ELR (cell line): ENCODE measurements at regions not wholly inside any gene's neighbourhood (a gene's known extent, or its start where the extent isn't known, plus 50 kb on each side); places are given as distances from the start of the nearest gene placed in this dataset.
A peak's percentile ranks its signal among the peaks of the same experiment; 100 is the strongest.

ENCODE experiments used
- DNase-seq: peaks from one replicate; pipeline ENCODE4 v3.0.0-alpha.2; 2015; ENCODE audit warnings: low read depth

DNA sequence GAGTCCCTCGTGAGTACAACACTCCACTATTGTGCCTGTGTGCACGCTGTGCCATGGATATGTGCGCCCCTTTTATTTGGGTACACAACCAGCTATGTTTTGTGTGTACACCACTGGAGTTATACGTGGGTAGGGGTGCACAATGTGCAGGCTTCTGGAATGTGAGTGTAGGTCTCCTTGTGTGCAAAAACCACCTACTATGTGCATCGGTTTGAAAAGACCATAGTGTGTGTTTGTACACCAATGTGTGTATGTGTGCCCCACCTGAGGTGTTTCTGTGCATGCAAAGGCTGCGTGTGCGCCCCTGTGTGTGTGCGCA is 86.4 kb upstream of the ALDH1L1 start:
- no peak for DNase-seq

DNA sequence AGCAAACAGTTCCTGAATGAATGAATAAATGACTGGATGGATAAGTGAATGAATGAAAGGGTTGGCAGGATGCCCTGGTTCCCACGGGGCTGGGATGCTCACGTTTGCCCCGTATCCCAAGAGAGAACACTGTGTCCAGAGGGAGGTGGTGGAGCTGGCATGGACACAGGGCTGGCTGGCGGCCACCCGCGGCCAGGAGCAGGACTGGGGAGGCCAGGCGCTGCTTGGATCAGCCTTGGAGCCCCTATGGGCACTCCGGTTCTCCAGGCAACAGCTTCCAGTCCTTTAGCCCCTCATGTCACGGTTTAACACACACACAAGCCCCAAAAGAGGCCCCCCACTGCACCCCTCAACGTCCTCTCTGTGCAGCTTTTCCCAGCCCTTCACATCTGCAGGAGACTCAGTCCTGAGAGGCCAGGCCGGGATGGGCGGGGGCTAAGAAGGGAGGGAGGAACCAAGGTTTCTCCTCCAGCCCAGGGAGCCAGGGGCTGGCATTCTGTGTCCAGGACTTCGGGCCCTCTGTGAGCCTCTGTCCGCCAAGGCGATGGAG is 86.0 kb upstream of the ALDH1L1 start:
- peak; percentile 8 for DNase-seq

DNA sequence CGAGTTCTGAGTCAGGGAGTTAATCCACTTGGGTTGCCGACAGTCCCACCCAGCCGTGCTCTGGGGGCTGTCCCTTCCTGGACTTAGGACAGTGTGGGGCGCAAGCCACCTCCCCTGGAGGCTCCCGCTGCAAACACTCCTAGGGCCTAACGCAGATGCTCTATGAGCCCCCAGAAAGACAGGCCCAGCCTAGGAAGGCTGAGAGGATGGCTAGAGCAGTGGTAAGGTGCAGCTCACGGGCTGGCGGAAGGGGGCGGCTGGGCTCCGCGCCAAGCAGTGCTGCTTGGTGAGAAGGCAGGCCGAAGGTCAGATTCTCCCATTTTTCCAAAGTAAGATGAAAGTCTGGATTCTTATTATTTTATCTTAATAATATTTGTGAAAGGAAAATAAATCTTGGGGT is 84.6 kb upstream of the ALDH1L1 start:
- DNase-seq, result no peak

DNA sequence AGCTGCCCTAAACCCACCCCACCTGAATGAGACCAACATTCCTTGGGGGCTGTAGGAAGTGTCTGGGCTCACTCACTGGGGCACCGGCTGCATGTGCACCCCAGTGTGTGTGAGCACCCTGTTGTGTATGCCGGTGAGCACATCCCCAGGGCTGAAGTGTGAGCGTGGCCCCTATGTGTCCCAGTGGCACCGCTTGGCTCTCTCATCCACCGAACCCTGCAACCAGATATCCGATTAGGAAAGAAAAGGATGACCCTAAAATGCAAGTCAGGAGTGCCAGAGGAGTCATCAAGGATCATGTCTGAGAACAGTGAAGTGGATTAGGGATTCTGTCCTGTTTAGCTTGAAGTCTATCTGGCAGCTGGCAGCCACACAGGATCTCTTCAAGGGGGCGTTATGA is 84.0 kb upstream of the ALDH1L1 start:
- no peak for DNase-seq

DNA sequence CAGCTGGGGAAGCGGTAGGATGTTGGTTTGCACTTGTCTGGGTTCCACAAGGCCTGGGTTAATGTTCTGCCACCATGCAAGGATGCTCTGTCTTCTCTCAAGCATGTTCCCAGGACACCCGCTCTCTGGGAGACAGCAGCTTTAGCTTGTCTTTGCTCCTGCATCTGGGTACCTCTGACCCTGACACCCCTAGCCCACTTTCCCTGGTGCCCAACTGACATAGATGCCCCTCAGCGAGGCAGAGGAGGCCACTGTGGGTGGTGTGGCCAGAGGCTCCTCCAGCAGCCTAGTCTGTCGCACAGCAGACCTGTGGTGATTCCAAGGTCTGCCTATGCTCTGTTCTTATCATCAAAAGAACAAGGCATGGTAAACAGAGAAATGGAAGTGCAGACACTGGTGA is 83.6 kb upstream of the ALDH1L1 start:
- no peak for DNase-seq

DNA sequence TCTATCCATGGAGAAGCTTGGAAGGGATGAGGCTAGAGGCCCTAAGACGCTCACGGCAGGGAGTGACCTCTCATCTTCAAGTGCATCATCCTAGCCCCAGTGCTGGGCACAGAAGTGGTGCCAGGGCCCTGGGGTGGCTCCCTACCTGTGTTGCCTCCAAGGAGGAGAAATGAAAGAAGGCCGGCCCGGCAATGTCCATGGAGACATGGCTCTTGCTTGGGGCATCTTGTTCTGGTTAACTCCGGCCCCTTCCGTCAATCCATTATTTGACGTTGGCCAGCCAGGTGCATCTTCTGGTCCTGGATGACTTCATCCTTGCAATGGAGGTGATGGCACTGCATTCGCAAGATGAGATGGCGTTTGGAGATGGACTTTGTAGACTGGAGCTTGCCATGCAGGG is 83.2 kb upstream of the ALDH1L1 start:
- no peak for DNase-seq

DNA sequence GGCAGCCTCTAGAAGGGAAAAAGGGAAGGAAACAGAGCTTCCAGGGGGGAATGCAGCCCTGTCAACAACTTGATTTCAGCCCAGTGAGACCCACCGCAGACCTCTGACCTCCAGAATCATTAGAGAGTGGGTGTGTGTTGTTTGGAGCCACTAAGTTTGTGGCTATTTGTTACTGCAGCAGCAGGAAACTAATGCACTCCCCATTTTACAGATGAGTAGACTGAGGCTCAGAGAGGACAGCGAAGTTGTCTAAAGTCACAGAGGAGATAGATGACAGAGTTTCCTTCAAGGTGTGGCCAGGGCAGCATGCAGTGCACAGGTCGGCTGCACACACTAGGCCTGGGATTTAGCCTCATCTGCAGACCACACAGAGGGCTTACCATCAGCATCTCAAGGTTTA is 81.8 kb upstream of the ALDH1L1 start:
- DNase-seq, result no peak

DNA sequence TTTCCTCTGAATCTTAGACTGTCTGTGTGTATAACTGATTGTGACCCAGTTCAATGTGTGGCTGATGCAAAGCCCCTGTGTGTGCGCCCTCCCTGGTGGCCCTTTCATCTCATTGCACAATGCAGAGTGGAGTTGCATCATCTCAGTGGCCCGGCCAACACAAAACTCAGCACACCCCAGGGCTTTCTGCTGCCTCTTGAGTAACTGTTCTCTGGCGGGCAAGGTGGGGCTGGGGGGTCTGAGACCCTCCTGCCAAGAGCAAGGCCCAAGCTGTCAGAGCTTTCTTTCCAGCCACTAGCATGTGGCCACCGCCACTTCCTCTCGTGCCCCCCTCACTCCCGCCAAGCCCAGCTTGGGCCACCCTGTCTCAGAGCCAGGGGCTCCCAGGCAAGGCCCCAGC is 80.7 kb upstream of the ALDH1L1 start:
- peak; percentile 30 for DNase-seq

DNA sequence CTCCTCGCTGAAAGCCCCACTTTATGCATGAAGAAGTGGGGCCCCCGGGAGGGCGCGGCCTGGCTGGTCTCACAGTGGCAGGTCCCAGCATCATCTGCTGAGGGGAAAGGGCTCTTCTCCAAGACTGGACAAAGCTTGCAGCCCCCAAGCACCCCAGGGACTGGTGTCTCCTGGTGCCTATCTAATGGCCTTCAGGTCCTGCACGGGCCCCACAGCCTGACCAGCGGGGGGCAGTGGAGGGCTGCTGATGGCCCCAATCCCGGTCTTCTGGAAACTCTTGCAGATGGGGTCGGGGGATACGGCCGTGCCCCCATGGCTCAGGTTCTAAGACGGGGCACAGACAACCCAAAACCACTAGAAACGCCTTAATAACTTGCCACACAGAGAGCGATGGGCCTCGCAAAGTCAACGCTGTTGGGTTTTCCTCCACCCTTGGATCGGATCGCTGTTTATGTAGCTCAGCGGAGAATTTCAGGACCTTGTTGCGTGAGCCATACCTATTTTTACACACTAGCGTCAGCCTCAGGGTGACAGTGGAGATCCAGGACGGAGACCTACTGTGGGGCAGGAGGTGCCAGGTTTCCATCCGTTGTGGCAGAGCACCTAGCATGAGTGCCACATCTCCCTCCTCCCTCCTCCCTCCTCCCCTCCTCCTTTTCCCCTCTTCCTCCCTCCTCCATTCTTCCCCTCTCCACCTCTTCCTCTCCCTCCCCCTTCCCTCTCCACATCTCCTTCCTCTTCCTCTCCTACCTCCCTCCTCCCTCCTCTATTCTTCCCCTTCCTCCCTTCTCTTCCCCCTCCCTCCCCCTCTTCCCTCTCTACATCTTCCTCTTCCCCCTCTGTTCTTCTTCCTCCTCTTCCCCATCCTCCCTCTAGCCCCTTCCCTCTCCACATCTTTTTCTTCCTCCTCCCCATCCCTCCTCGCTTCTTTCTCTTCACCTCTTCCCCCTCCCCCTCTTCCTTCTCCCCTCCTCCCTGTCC is 79.3 kb upstream of the ALDH1L1 start:
- peak; percentile 45 for DNase-seq

DNA sequence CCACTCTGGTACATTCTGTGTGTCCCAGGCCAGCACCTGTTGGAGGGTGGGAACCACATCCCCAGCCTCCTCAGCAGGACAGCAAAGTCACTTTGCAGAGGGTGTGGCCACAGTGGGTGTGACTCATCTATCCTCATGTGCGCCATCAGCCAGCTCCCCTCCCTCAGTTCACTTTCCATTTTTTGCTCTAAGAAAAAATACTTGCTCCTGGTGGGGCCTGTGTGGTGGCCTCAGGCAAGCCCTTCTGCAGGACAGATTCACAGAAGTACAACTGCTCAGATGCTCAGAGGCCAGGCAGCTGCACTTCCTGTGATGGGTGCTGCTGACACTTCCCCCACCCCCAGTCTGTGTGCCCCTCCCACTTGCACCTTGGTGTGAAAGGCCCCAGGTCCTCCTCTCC is 78.3 kb upstream of the ALDH1L1 start:
- peak; percentile 51 for DNase-seq

DNA sequence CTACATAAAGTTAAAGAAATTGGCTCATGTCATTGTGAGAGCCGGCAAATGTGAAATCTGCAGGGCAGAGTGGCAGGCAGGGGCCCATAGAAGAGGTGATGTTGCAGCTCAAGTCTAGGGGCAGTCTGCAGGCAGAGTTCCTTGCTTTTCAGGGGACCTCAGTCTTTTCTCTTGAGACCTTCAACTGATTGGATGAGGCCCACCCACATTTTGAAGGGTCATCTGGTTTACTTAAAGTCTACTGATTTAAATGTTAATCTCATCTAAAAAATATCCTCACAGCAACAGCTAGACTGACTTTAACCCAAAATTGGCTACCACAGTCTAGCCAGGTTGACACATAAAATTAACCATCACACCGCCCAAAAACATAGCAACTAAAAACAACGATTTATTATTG is 77.6 kb upstream of the ALDH1L1 start:
- DNase-seq, result no peak

DNA sequence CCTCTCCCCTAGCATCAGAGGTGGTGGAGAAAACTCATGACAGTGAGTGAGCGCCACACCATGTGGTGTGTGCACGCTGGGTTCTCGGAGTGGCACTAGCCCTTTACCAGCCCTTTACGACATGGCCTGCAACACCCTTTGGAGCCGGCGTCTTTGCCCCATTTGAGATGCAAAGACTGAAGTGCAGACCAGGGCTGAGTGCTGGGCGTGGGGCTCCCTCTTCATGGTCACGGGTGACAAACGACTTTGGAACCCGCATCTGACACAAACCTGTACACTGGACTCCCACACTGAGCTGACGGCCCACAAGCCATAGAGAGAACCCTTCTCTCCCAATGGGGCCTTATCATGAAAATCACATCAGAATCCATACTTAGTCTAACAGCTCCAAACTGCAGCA is 76.8 kb upstream of the ALDH1L1 start:
- DNase-seq, result no peak

DNA sequence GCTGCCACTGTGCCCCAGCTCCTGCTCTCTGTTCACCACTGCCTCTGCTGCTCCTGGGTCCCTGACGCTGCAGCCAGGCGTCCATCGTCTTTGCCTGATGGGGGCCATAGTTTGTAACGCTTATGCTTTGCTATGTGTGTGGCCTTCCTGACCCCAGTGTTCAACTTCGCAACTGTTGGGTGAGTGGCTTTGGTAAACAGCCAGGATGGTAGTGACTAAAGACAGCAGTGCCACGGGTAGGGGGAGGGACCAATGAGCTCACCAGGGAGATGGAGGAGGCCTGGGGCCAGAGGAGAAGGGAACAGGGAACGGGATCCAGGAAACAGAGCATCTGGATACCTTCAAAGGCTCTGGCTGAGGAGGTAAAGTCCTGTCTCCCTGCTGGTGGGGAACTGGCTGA is 75.9 kb upstream of the ALDH1L1 start:
- DNase-seq, result peak; percentile 20

DNA sequence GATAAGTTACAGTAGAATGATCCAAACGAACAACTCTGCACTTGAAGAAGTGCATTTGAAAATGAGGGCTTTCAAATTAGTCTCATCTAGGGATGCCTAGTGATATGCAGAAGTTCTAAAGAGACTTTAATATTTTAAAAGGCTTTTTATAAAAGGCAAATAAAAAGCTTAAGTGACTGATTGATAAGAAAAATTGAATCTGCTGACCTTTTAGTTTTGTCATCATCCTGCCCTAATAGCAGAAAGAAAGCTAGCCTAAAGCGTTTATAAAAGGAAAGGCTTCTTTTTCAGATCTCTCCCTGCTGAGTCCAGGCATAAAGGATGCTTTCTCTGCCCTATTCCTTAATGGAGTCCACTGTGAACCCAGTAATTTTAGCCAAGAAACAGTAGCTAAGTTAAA is 72.7 kb upstream of the ALDH1L1 start:
- no peak for DNase-seq

DNA sequence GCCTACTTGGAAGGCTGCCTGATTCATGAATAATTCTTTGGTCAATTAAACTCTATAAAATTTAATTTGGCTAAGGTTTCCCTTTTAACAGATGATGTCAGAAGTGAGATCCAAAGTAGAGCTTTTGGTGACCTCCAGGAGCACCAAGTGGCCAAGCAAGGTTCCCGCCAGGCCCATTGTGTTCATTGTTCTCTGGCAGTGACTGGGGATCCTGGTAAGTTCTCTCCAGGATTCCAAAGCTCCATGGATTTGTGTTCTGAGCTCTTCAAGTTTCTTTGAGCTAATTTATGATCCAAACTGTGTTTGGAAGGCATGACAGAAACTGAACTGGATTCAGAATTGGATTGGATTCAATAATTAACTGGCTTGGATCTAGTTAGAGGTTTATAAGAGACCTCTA is 72.0 kb upstream of the ALDH1L1 start:
- no peak for DNase-seq

DNA sequence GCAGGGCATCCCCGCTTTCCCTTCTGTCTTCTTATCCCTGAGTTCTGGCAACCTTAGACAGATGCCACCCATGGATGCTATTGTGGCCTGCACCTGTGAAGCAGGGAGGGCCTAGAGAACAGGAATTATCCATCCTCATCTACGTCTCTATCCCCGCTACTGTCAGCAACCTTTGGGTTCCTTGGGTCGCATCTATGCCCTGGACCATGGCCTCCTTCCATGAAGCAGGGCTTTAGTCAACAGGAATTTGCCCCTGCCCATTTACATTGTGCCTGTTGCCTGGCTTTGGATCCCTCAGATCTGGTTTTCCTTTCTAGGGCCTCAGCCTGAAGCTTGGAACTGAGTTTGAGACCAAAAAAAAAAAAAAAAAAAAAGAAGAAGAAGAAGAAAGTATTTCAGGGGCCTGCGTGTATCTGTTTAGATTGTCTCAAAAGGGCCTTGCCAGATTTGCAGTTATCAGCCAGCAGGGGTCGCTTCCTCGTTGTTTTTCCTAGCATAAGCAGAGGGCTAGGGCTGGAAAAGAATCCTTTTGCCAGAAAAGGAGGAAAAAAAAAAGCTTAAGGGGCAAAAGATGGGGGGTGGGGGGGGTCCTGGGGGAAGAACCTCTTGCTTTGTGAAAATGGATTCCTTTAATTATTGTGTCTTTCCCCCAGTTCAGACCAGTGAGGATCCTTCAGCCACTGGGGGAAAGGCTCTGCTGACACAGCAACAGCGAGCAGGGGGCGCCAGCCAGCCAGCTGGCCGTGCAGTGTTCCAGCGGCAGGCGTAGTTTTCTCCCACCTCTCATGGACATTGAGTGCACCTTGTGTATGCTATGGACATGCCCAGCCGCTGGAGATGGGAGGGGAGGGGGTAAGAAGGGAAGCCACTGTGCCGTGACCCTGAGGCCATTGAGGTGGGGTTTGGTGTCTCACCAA is 65.7 kb upstream of the ALDH1L1 start:
- DNase-seq, result peak; percentile 70
